SKM-1 treated with dmso at 0.1 percent for 144 hours (cell line): ENCODE measurements at regions not wholly inside any gene's neighbourhood (a gene's known extent, or its start where the extent isn't known, plus 50 kb on each side); places are given as distances from the start of the nearest gene placed in this dataset.
"Not testable (repeated sequence)": the region's sequence is repeated elsewhere in the genome, so short reads cannot be mapped to it uniquely, and the experiment has no call there.

Experiments used
- DNase-seq: peaks from one replicate; lab custom pipeline; 2025; ENCODE audit not compliant: unreplicated experiment; lab: John Stamatoyannopoulos, UW

GRCh38 chr7:1298931-1299885, 66.5 kb downstream of the UNCX start:
- no peak for DNase-seq

- DNase-seq: no peak
These were observed 67.5 kb downstream of the UNCX start for GRCh38 chr7:1300206-1300605.

- no peak for DNase-seq
These were observed 68.0 kb downstream of the UNCX start for GRCh38 chr7:1300636-1301035.

- no peak for DNase-seq
These were observed 68.6 kb downstream of the UNCX start for GRCh38 chr7:1301054-1301881.

- no peak for DNase-seq
These were observed 69.2 kb downstream of the UNCX start for GRCh38 chr7:1301882-1302251.

- DNase-seq: no peak
These were observed 70.3 kb downstream of the UNCX start for GRCh38 chr7:1302936-1303335.

GRCh38 chr7:1304011-1304410, 71.3 kb downstream of the UNCX start:
- not testable (repeated sequence) for DNase-seq

GRCh38 chr7:1305873-1306272, 73.2 kb downstream of the UNCX start:
- no peak for DNase-seq

- no peak for DNase-seq
These were observed 75.2 kb downstream of the UNCX start for GRCh38 chr7:1307828-1308227.

- DNase-seq: no peak
These were observed 76.6 kb downstream of the UNCX start for GRCh38 chr7:1309290-1309689.

- DNase-seq: no peak
These were observed 77.3 kb downstream of the UNCX start for GRCh38 chr7:1309996-1310395.

- no peak for DNase-seq
These were observed 78.3 kb downstream of the UNCX start for GRCh38 chr7:1310936-1311335.

GRCh38 chr7:1311406-1312135, 78.9 kb downstream of the UNCX start:
- no peak for DNase-seq

- DNase-seq: no peak
These were observed 79.7 kb downstream of the UNCX start for GRCh38 chr7:1312136-1313070.

GRCh38 chr7:1313613-1314012, 80.9 kb downstream of the UNCX start:
- no peak for DNase-seq

GRCh38 chr7:1314021-1314907, 81.6 kb downstream of the UNCX start:
- DNase-seq: no peak

- DNase-seq: no peak
These were observed 82.3 kb downstream of the UNCX start for GRCh38 chr7:1314908-1315450.

- DNase-seq: no peak
These were observed 83.4 kb downstream of the UNCX start for GRCh38 chr7:1316086-1316485.

GRCh38 chr7:1317646-1318045, 85.0 kb downstream of the UNCX start:
- DNase-seq: no peak
